GM19035 (cell line): ENCODE measurements at regions not wholly inside any gene's neighbourhood (a gene's known extent, or its start where the extent isn't known, plus 50 kb on each side); places are given as distances from the start of the nearest gene placed in this dataset.

Source experiments
- ATAC-seq: cut with Tn5 transposase; IDR thresholded peaks from one replicate; pipeline ENCODE4 v1.9.1; 2021; ENCODE audit not compliant: unreplicated experiment

GRCh38 chr12:127399451-127399850 lies 867.5 kb upstream of the TMEM132C start:
- ATAC-seq, result no peak

- no peak for ATAC-seq
Measured at GRCh38 chr12:127400221-127400620, 866.7 kb upstream of the TMEM132C start.

- no peak for ATAC-seq
Measured at GRCh38 chr12:127401005-127401404, 866.0 kb upstream of the TMEM132C start.

GRCh38 chr12:127401536-127401935 lies 865.4 kb upstream of the TMEM132C start:
- no peak for ATAC-seq

GRCh38 chr12:127411166-127411915 lies 855.6 kb upstream of the TMEM132C start:
- ATAC-seq, result no peak

GRCh38 chr12:127411981-127412380 lies 855.0 kb upstream of the TMEM132C start:
- no peak for ATAC-seq

GRCh38 chr12:127412866-127413265 lies 854.1 kb upstream of the TMEM132C start:
- ATAC-seq, result no peak

GRCh38 chr12:127414186-127414585 lies 852.8 kb upstream of the TMEM132C start:
- no peak for ATAC-seq

GRCh38 chr12:127414636-127415035 lies 852.3 kb upstream of the TMEM132C start:
- ATAC-seq, result no peak

- no peak for ATAC-seq
Measured at GRCh38 chr12:127416796-127417195, 850.2 kb upstream of the TMEM132C start.

GRCh38 chr12:127419111-127419510 lies 847.9 kb upstream of the TMEM132C start:
- ATAC-seq, result no peak

- ATAC-seq, result no peak
Measured at GRCh38 chr12:127421614-127422013, 845.4 kb upstream of the TMEM132C start.

GRCh38 chr12:127422935-127423566 lies 843.9 kb upstream of the TMEM132C start:
- no peak for ATAC-seq

- ATAC-seq, result no peak
Measured at GRCh38 chr12:127425474-127425873, 841.5 kb upstream of the TMEM132C start.

GRCh38 chr12:127428420-127428819 lies 838.5 kb upstream of the TMEM132C start:
- ATAC-seq, result no peak

- no peak for ATAC-seq
Measured at GRCh38 chr12:127429551-127430285, 837.3 kb upstream of the TMEM132C start.

GRCh38 chr12:127430401-127430800 lies 836.6 kb upstream of the TMEM132C start:
- no peak for ATAC-seq

- no peak for ATAC-seq
Measured at GRCh38 chr12:127431177-127431576, 835.8 kb upstream of the TMEM132C start.

- no peak for ATAC-seq
Measured at GRCh38 chr12:127431594-127431993, 835.4 kb upstream of the TMEM132C start.

GRCh38 chr12:127435439-127435838 lies 831.5 kb upstream of the TMEM132C start:
- no peak for ATAC-seq

GRCh38 chr12:127438512-127439244 lies 828.3 kb upstream of the TMEM132C start:
- ATAC-seq, result no peak
